ENCODE measurements at regions not wholly inside any gene's neighbourhood (a gene's known extent, or its start where the extent isn't known, plus 50 kb on each side); places are given as distances from the start of the nearest gene placed in this dataset.

- no CpG with 5 or more reads among the region's 3 CpGs for WGBS (ENCODE audit: extremely low coverage, insufficient coverage, low lambda C conversion rate)
- H2AK5ac ChIP-seq (ENCODE audit: low read length) = no peak overlapping the region
- H2BK120ac ChIP-seq (ENCODE audit: low read depth, low read length) = no peak overlapping the region
- H3K79me1 ChIP-seq (ENCODE audit: low read length) = no peaks in the 10 kb centered on the region
- H3K9ac ChIP-seq (ENCODE audit: low read length) = no peak overlapping the region
- no peak overlapping the region for H3K18ac ChIP-seq (ENCODE audit: low read length)
- H2BK15ac ChIP-seq (replicated peaks; ENCODE audit: low read depth) = no peak overlapping the region
- H3K27me3 ChIP-seq (ENCODE audit: insufficient read depth, low read length, poor library complexity) = no peaks in the 10 kb centered on the region
- H3K4me3 ChIP-seq (ENCODE audit: low read length) = no peak overlapping the region
- H3K4me2 ChIP-seq (ENCODE audit: low read length) = no peak overlapping the region
- no peaks in the 10 kb centered on the region for H3K79me2 ChIP-seq (ENCODE audit: control insufficient read depth, insufficient read depth, low read length)
- no peak for DNase-seq
- H3K23ac ChIP-seq (ENCODE audit: low read length) = no peak overlapping the region
- H4K8ac ChIP-seq (ENCODE audit: low read depth, low read length) = no peak overlapping the region
- no peaks in the 10 kb centered on the region for H3K36me3 ChIP-seq (ENCODE audit: control insufficient read depth, insufficient read depth, low read length)
- no peak overlapping the region for H3K4ac ChIP-seq (ENCODE audit: low read depth, low read length)
- no peak overlapping the region for H3K27ac ChIP-seq (ENCODE audit: low read depth, low read length)
- no peak overlapping the region for H4K5ac ChIP-seq (ENCODE audit: low read length)
- H3K56ac ChIP-seq (ENCODE audit: low read length) = no peak overlapping the region
- no peak overlapping the region for H2BK5ac ChIP-seq (ENCODE audit: low read length)
- H3K4me1 ChIP-seq (ENCODE audit: control insufficient read depth, low read depth, low read length) = no peaks in the 10 kb centered on the region
Measured at GRCh38 chr21:24450119-24450518, 1157.2 kb downstream of the MRPL39 start.

GRCh38 chr21:24445517-24445916 is 1161.8 kb downstream of the MRPL39 start:
- no peak overlapping the region for H3K56ac ChIP-seq (ENCODE audit: low read length)
- H3K36me3 ChIP-seq (ENCODE audit: control insufficient read depth, insufficient read depth, low read length) = no peaks in the 10 kb centered on the region
- H2AK5ac ChIP-seq (ENCODE audit: low read length) = no peak overlapping the region
- H3K4me1 ChIP-seq (ENCODE audit: control insufficient read depth, low read depth, low read length) = no peaks in the 10 kb centered on the region
- no peak overlapping the region for H2BK5ac ChIP-seq (ENCODE audit: low read length)
- H3K4me3 ChIP-seq (ENCODE audit: low read length) = no peak overlapping the region
- no peaks in the 10 kb centered on the region for H3K79me1 ChIP-seq (ENCODE audit: low read length)
- no peak overlapping the region for H3K4me2 ChIP-seq (ENCODE audit: low read length)
- H3K4ac ChIP-seq (ENCODE audit: low read depth, low read length) = no peak overlapping the region
- no peaks in the 10 kb centered on the region for H3K79me2 ChIP-seq (ENCODE audit: control insufficient read depth, insufficient read depth, low read length)
- H4K8ac ChIP-seq (ENCODE audit: low read depth, low read length) = no peak overlapping the region
- no peak overlapping the region for H4K5ac ChIP-seq (ENCODE audit: low read length)
- H3K27me3 ChIP-seq (ENCODE audit: insufficient read depth, low read length, poor library complexity) = no peaks in the 10 kb centered on the region
- DNase-seq = no peak
- no peak overlapping the region for H2BK15ac ChIP-seq (replicated peaks; ENCODE audit: low read depth)
- no peak overlapping the region for H3K27ac ChIP-seq (ENCODE audit: low read depth, low read length)
- no peak overlapping the region for H2BK120ac ChIP-seq (ENCODE audit: low read depth, low read length)
- H3K18ac ChIP-seq (ENCODE audit: low read length) = no peak overlapping the region
- H3K9ac ChIP-seq (ENCODE audit: low read length) = no peak overlapping the region
- no peak overlapping the region for H3K23ac ChIP-seq (ENCODE audit: low read length)
- no CpG with 5 or more reads among the region's 1 CpG for WGBS (ENCODE audit: extremely low coverage, insufficient coverage, low lambda C conversion rate)

GRCh38 chr21:24444736-24445135 is 1162.5 kb downstream of the MRPL39 start:
- no peak overlapping the region for H3K4me3 ChIP-seq (ENCODE audit: low read length)
- H3K79me1 ChIP-seq (ENCODE audit: low read length) = no peaks in the 10 kb centered on the region
- H3K4ac ChIP-seq (ENCODE audit: low read depth, low read length) = no peak overlapping the region
- H3K4me2 ChIP-seq (ENCODE audit: low read length) = no peak overlapping the region
- no peak overlapping the region for H3K18ac ChIP-seq (ENCODE audit: low read length)
- H4K8ac ChIP-seq (ENCODE audit: low read depth, low read length) = no peak overlapping the region
- H3K27ac ChIP-seq (ENCODE audit: low read depth, low read length) = no peak overlapping the region
- no peak overlapping the region for H2AK5ac ChIP-seq (ENCODE audit: low read length)
- no peak for DNase-seq
- H2BK5ac ChIP-seq (ENCODE audit: low read length) = no peak overlapping the region
- no peak overlapping the region for H3K9ac ChIP-seq (ENCODE audit: low read length)
- no peak overlapping the region for H2BK120ac ChIP-seq (ENCODE audit: low read depth, low read length)
- H3K56ac ChIP-seq (ENCODE audit: low read length) = no peak overlapping the region
- H3K23ac ChIP-seq (ENCODE audit: low read length) = no peak overlapping the region
- H3K4me1 ChIP-seq (ENCODE audit: control insufficient read depth, low read depth, low read length) = no peaks in the 10 kb centered on the region
- H4K5ac ChIP-seq (ENCODE audit: low read length) = no peak overlapping the region
- H3K79me2 ChIP-seq (ENCODE audit: control insufficient read depth, insufficient read depth, low read length) = no peaks in the 10 kb centered on the region
- H2BK15ac ChIP-seq (replicated peaks; ENCODE audit: low read depth) = no peak overlapping the region
- no peaks in the 10 kb centered on the region for H3K36me3 ChIP-seq (ENCODE audit: control insufficient read depth, insufficient read depth, low read length)
- H3K27me3 ChIP-seq (ENCODE audit: insufficient read depth, low read length, poor library complexity) = no peaks in the 10 kb centered on the region

GRCh38 chr21:24436236-24436635 is 1171.0 kb downstream of the MRPL39 start:
- no peak for DNase-seq
- no peak overlapping the region for H3K4me2 ChIP-seq (ENCODE audit: low read length)
- no peak overlapping the region for H4K5ac ChIP-seq (ENCODE audit: low read length)
- no peak overlapping the region for H3K4ac ChIP-seq (ENCODE audit: low read depth, low read length)
- H3K4me1 ChIP-seq (ENCODE audit: control insufficient read depth, low read depth, low read length) = no peaks in the 10 kb centered on the region
- no peak overlapping the region for H3K27ac ChIP-seq (ENCODE audit: low read depth, low read length)
- H3K27me3 ChIP-seq (ENCODE audit: insufficient read depth, low read length, poor library complexity) = no peaks in the 10 kb centered on the region
- no peak overlapping the region for H2AK5ac ChIP-seq (ENCODE audit: low read length)
- H4K8ac ChIP-seq (ENCODE audit: low read depth, low read length) = no peak overlapping the region
- H3K9ac ChIP-seq (ENCODE audit: low read length) = no peak overlapping the region
- H3K23ac ChIP-seq (ENCODE audit: low read length) = no peak overlapping the region
- H2BK120ac ChIP-seq (ENCODE audit: low read depth, low read length) = no peak overlapping the region
- WGBS (ENCODE audit: extremely low coverage, insufficient coverage, low lambda C conversion rate) = no CpG with 5 or more reads among the region's 1 CpG
- H3K56ac ChIP-seq (ENCODE audit: low read length) = no peak overlapping the region
- no peak overlapping the region for H2BK5ac ChIP-seq (ENCODE audit: low read length)
- H3K4me3 ChIP-seq (ENCODE audit: low read length) = no peak overlapping the region
- no peak overlapping the region for H3K18ac ChIP-seq (ENCODE audit: low read length)
- H2BK15ac ChIP-seq (replicated peaks; ENCODE audit: low read depth) = no peak overlapping the region
- no peaks in the 10 kb centered on the region for H3K79me2 ChIP-seq (ENCODE audit: control insufficient read depth, insufficient read depth, low read length)
- no peaks in the 10 kb centered on the region for H3K79me1 ChIP-seq (ENCODE audit: low read length)
- H3K36me3 ChIP-seq (ENCODE audit: control insufficient read depth, insufficient read depth, low read length) = no peaks in the 10 kb centered on the region

GRCh38 chr21:24428591-24429199 is 1178.6 kb downstream of the MRPL39 start:
- Histone ChIP-seq H3K27ac (ENCODE audit: low read depth, low read length) (no peak overlapping the region), H3K27me3 (ENCODE audit: insufficient read depth, low read length, poor library complexity) (no peaks in the 10 kb centered on the region), H3K4me2 (ENCODE audit: low read length) (no peak overlapping the region), H2BK5ac (ENCODE audit: low read length) (no peak overlapping the region), H3K56ac (ENCODE audit: low read length) (no peak overlapping the region), H2AK5ac (ENCODE audit: low read length) (no peak overlapping the region), H3K4me3 (ENCODE audit: low read length) (no peak overlapping the region), H4K5ac (ENCODE audit: low read length) (no peak overlapping the region), H3K18ac (ENCODE audit: low read length) (no peak overlapping the region), H2BK120ac (ENCODE audit: low read depth, low read length) (no peak overlapping the region), H2BK15ac (replicated peaks; ENCODE audit: low read depth) (no peak overlapping the region), H3K4ac (ENCODE audit: low read depth, low read length) (no peak overlapping the region), H3K79me2 (ENCODE audit: control insufficient read depth, insufficient read depth, low read length) (no peaks in the 10 kb centered on the region), H3K4me1 (ENCODE audit: control insufficient read depth, low read depth, low read length) (no peaks in the 10 kb centered on the region), H3K9ac (ENCODE audit: low read length) (no peak overlapping the region), H4K8ac (ENCODE audit: low read depth, low read length) (no peak overlapping the region), H3K36me3 (ENCODE audit: control insufficient read depth, insufficient read depth, low read length) (no peaks in the 10 kb centered on the region), H3K23ac (ENCODE audit: low read length) (no peak overlapping the region), H3K79me1 (ENCODE audit: low read length) (no peaks in the 10 kb centered on the region)
- no peak for DNase-seq
- WGBS (ENCODE audit: extremely low coverage, insufficient coverage, low lambda C conversion rate) = 100% methylated on average over 1 of the region's 8 CpGs

GRCh38 chr21:24424776-24425175 is 1182.5 kb downstream of the MRPL39 start:
- Histone ChIP-seq H3K4me3 (ENCODE audit: low read length) (no peak overlapping the region), H2BK120ac (ENCODE audit: low read depth, low read length) (no peak overlapping the region), H3K18ac (ENCODE audit: low read length) (no peak overlapping the region), H4K8ac (ENCODE audit: low read depth, low read length) (no peak overlapping the region), H3K4me2 (ENCODE audit: low read length) (no peak overlapping the region), H4K5ac (ENCODE audit: low read length) (no peak overlapping the region), H2BK15ac (replicated peaks; ENCODE audit: low read depth) (no peak overlapping the region), H3K36me3 (ENCODE audit: control insufficient read depth, insufficient read depth, low read length) (no peaks in the 10 kb centered on the region), H2BK5ac (ENCODE audit: low read length) (no peak overlapping the region), H3K4ac (ENCODE audit: low read depth, low read length) (no peak overlapping the region), H3K79me1 (ENCODE audit: low read length) (no peaks in the 10 kb centered on the region), H3K4me1 (ENCODE audit: control insufficient read depth, low read depth, low read length) (no peaks in the 10 kb centered on the region), H3K27ac (ENCODE audit: low read depth, low read length) (no peak overlapping the region), H3K27me3 (ENCODE audit: insufficient read depth, low read length, poor library complexity) (no peaks in the 10 kb centered on the region), H3K9ac (ENCODE audit: low read length) (no peak overlapping the region), H3K56ac (ENCODE audit: low read length) (no peak overlapping the region), H2AK5ac (ENCODE audit: low read length) (no peak overlapping the region), H3K79me2 (ENCODE audit: control insufficient read depth, insufficient read depth, low read length) (no peaks in the 10 kb centered on the region), H3K23ac (ENCODE audit: low read length) (no peak overlapping the region)
- DNase-seq = no peak
- 100% methylated on average over 1 of the region's 4 CpGs for WGBS (ENCODE audit: extremely low coverage, insufficient coverage, low lambda C conversion rate)
